Islet of Langerhans (tissue), 1 donor: ENCODE measurements at regions not wholly inside any gene's neighbourhood (a gene's known extent, or its start where the extent isn't known, plus 50 kb on each side); places are given as distances from the start of the nearest gene placed in this dataset.
"Not testable (repeated sequence)": the region's sequence is repeated elsewhere in the genome, so short reads cannot be mapped to it uniquely, and the experiment has no call there.

Experiments
- FAIRE-seq: peaks from one replicate; lab custom pipeline; 2011; peaks lifted over from hg19 to GRCh38; lab: Jason Lieb, UNC

DNA sequence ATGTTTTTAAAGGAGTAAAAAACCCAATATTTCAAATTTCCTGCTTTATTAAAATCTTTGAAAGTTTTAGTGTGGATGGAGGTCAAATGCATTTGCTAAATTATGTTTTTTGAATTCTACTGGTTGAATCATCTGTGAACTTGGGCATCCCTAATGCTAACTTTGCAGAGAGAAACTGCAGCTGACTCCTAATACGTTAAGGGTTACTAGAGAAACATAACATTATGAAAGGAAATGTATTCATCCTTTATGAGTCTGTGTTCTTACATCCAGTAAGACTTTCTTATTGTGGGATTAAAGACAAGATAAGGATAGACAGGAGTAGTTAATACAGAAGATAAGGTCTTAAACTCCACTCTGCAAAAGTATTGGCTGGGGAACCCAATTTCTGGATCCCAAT is 140.6 kb downstream of the FAM124B start:
- no peak for FAIRE-seq

DNA sequence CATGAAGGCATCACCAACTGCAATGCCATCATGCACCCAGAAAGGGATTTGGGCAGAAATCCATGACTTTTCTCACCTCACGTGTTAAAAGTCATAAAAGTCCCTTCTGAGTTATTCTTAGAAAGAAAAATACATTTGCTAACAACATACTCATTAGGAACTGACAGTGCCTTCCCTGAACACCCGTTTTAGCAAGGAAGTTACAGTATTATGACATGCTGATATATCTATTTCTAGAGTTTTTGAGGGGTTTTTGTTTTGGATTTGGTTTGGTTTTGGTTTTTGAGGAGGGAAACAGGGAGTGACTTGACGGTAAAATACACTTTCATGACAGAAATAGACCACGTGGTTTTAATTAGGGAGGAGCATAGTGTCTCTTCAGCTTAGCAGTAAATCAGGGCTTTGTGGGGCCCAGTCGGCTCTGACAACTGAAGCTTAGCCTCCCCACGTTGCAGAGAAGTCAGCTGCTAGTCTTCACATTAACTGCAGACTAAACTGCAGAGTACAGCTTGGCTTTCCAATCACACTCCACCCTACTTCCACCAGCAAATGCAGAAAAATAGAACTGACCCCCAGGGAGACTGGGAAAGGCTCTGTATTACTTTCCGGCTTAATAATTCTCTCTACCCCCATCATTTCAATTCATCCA is 141.4 kb downstream of the FAM124B start:
- FAIRE-seq, result no peak

GRCh38 chr2:224259831-224260230 is 142.1 kb downstream of the FAM124B start:
- no peak for FAIRE-seq

DNA sequence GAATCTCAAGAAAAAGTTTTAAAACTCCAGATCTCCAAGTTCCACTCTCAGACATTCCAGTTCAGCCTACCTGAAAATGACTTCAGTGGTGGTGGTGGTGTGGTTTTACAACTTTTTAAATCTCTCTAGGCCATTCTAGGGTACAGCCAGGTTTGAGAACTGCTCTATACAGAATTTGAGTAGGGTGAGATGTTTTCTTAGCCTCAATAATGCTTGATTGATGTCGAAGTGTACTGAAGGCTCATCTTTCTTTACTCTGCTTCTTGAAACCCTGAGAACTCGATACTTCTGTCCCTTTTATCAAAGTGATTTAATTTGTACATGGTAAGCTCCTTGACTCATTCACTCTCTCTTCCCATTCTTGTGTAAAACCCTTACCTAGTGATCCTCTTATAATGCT is 143.8 kb downstream of the FAM124B start:
- no peak for FAIRE-seq

GRCh38 chr2:224257156-224257555 is 144.8 kb downstream of the FAM124B start:
- FAIRE-seq, result no peak

GRCh38 chr2:224253464-224253863 is 148.4 kb downstream of the FAM124B start:
- FAIRE-seq, result no peak

GRCh38 chr2:224252631-224253030 is 149.3 kb downstream of the FAM124B start:
- FAIRE-seq, result no peak

DNA sequence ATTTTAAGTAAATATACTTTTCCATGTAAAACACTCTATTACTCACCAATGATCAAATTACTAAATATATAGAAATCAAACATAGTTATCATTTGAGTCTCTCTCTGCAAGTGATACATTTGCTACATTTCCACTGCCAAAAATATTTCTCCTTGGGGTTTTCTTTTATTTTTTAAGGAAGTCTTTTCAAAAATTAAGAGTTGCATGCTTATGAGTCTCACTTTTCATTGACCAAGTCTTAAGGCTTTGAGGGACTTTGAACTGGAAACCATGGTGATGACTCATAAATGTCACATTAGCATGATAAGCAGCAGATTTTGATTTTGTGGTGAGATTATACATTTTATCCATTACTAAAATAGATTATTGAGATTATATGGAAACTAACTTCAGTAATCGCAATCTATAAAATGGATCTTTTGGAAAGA is 152.9 kb downstream of the FAM124B start:
- FAIRE-seq, result peak; percentile 79

DNA sequence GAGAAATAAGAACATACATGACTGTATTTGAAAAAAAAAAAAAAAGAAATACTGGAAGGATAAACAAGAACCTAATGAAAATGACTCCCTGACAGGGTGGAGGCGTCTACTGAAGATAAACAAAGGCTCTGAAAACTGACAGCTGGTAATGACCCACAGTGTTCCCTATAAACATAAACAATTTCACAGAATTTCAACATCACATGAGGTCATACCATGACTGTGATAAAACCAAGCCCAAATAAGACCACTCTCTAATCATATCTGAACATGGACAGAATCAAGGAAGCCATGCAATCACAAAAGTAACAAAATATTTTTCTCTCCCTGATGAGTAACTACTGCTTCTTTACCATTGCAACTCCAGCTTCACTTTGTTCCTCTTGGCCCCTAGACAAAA is 159.3 kb downstream of the FAM124B start:
- no peak for FAIRE-seq

GRCh38 chr2:224241812-224242211 is 160.1 kb downstream of the FAM124B start:
- no peak for FAIRE-seq

- FAIRE-seq, result no peak
These were observed 160.9 kb downstream of the FAM124B start for GRCh38 chr2:224241001-224241400.

DNA sequence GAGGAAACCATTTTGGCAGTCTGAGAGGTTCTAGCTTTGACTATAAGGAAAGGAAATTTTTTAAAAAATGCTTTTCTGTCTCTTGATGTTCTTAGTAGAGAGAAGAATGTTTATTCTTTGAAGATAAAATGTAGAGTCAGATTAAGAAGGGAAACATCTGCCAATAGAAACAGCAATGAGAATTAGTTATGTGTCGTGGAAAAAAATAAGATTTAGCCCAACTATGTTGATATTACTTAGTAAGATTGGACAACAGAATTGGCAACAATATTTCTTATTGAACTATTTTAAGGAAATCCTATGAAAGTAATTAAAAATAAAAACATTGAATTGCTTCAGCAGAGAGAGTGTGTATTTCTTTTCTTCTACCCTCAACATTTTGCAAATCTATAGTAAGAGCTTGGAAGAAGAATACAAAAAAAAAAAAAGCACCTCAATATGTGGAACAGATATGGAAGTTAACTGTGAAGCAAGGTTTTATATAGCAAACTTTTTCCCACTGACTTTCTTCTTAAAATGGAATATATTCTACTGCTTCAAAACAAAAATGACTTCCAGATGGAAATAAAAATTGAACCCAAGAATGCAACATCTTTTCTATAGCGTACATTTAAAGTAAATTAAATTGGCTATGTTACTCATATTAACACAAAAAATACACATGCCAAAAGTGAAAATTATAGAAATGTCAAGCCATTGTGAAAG is 177.9 kb downstream of the FAM124B start:
- FAIRE-seq, result no peak

- FAIRE-seq, result no peak
These were observed 178.9 kb downstream of the FAM124B start for GRCh38 chr2:224222974-224223373.

DNA sequence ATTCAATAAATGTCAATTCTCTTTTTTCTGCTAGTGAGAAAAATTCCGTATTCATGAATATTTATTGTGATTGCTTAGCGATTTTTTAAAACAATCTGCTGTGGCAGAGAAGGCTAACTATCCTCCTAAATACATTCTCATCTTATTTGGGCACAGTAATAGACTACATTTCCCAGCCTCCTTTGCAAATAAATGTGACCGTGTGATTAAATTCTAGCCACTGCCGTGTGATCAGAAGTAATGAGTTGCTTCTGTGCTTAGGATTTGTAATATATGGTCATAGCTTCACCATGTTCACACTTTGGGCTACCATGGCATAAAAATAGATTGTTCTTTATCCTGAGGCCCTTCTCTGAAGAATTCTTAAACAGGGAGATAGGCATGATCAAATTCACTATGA is 179.6 kb downstream of the FAM124B start:
- FAIRE-seq, result no peak

DNA sequence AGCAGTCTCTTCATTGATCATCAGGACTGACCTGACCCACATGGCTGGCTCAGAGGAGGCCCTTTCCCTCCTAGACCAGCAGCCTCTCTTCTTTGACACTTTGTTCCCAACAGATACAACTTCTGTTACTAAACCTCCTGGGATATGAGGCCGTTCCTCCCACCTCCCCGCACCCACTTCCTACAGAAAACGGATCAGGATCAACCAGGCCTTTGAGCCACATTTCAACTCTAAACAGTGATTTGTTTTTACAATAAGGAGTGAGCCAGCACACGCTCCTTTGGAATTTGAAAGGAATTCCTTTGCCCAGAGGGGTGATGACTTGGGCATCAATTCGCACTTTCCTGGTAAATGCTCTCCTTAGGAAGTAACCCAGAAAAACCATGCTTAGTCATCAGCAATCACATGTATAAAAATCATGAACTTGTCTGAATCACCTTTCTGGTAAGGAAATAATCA is 180.4 kb downstream of the FAM124B start:
- FAIRE-seq, result no peak

GRCh38 chr2:224220586-224221255 is 181.2 kb downstream of the FAM124B start:
- FAIRE-seq, result no peak

DNA sequence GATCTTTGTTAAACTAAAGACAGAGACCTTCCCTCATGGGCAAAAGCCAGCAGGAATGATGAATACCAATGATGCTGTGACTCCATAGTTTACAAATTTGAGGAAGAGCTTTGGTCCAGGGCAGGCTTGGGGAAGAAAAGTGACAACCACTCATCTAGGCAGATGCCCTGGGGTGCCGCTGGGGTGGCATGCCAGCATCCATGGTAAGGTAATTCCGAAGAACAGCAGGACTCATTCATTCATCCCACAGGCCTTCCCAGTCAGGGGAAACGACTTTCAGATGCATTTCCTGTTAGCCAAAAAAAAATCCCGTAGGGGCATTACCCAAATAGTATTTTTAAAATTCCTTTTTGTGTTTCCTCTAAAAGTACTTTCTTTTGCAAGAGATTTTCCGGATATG is 180.7 kb upstream of the SERPINE2 start:
- no peak for FAIRE-seq

GRCh38 chr2:224217962-224218347 is 178.9 kb upstream of the SERPINE2 start:
- FAIRE-seq, result no peak

GRCh38 chr2:224217233-224217961 is 178.3 kb upstream of the SERPINE2 start:
- no peak for FAIRE-seq

DNA sequence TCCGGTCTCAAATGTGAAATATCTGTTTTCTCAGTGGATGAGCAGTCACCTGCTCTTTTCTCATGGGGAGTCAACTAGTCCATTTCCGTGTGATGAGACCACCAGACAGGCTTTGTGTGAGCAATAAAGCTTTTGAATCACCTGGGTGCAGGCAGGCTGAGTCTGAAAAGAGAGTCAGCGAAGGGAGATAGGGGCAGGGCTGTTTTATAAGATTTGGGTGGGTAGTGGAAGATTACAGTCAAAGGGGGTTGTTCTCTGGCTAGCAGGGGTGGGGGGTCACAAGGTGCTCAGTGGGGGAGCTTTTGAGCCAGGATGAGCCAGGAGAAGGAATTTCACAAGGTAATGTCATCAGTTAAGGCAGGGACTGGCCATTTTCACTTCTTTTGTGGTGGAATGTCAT is 176.5 kb upstream of the SERPINE2 start:
- FAIRE-seq, result not testable (repeated sequence)

GRCh38 chr2:224213396-224213795 is 174.3 kb upstream of the SERPINE2 start:
- FAIRE-seq, result no peak

DNA sequence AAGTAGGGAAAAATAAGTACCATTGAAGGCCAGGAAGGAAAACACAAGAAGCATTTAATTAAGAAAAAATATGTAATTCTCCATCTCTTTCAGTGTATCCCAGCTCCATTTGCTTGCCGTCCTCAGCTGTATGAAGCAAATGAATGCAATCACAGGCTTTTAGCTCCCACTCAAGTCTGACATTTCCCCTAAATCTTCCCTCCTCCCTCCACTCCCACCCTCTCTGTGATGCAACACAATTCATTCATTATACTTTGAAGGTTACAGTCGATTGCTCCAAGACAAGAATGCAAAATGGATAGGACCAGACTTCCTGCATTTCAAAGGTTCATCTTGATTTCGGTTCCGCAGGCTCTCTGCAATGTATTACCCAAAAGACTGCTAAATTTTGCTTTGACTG is 172.7 kb upstream of the SERPINE2 start:
- no peak for FAIRE-seq

- FAIRE-seq, result no peak
These were observed 172.0 kb upstream of the SERPINE2 start for GRCh38 chr2:224211181-224211480.
